Subcutaneous abdominal adipose tissue (tissue), 5 donors: ENCODE measurements at regions not wholly inside any gene's neighbourhood (a gene's known extent, or its start where the extent isn't known, plus 50 kb on each side); places are given as distances from the start of the nearest gene placed in this dataset.

Source experiments
- H3K27ac ChIP-seq: one replicate; pipeline ENCODE4 v1.7.0; 2013; ENCODE audit warnings: low read depth, mild to moderate bottlenecking, inconsistent platforms, low read length, moderate library complexity
- H3K27me3 ChIP-seq, 5 donors: one replicate each; pipeline ENCODE4 v1.7.0; 2013; ENCODE audit warnings: low read length in 5 of 5, inconsistent platforms in 1 of 5; ENCODE audit not compliant: control insufficient read depth in 5 of 5, insufficient read depth in 4 of 5
- H3K36me3 ChIP-seq, 5 donors: one replicate each; pipeline ENCODE4 v1.7.0; 2013; ENCODE audit warnings: low read length in 5 of 5; ENCODE audit not compliant: control insufficient read depth in 5 of 5, insufficient read depth in 5 of 5
- H3K4me1 ChIP-seq, 5 donors: one replicate each; pipeline ENCODE4 v1.7.0; 2013; ENCODE audit warnings: low read length in 5 of 5, mild to moderate bottlenecking in 3 of 5, moderate library complexity in 1 of 5; ENCODE audit not compliant: control insufficient read depth in 5 of 5, insufficient read depth in 5 of 5
- H3K4me3 ChIP-seq, 5 donors: one replicate each; pipeline ENCODE4 v1.7.0; 2013; ENCODE audit warnings: low read length in 5 of 5, low read depth in 1 of 5
- H3K9ac ChIP-seq, 5 donors: one replicate each; pipeline ENCODE4 v1.7.0; 2013; ENCODE audit warnings: low read length in 5 of 5, mild to moderate bottlenecking in 4 of 5, moderate library complexity in 3 of 5
- H3K9me3 ChIP-seq, 5 donors: one replicate each; pipeline ENCODE4 v1.7.0; 2013; ENCODE audit warnings: low read length in 5 of 5; ENCODE audit not compliant: control insufficient read depth in 5 of 5
- donor health status: healthy.
- donor health status: healthy.
- donor health status: healthy.
- donor health status: healthy.
- donor health status: healthy.

DNA sequence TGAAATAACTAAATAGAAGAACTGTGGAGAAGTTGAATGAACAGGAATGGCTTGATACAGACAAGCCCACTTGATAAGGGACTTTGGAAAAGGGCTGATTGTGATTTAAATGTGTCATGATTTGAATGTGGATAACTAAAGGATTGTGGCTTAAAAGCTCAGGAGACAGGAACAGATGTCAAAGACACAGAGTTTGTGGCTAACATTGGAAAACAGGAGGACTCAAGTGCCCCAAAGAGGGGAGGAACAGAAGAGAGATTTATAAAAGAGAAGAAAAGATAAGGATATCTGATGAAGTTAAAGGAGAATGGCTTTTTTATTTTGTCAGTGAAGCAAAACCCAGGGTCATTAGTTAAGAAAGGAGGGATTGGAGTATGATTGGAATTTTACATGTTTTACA lies 124.2 kb upstream of the TRPM3 start:
- H3K4me1 ChIP-seq: peaks cover 0 to 2% (median 0%) of the 10 kb centered on the region in 5 donors
- H3K4me3 ChIP-seq: no peak overlapping the region
- H3K9me3 ChIP-seq: no peaks in the 10 kb centered on the region
- H3K9ac ChIP-seq: no peak overlapping the region
- H3K36me3 ChIP-seq: no peaks in the 10 kb centered on the region
- no peak overlapping the region for H3K27ac ChIP-seq
- peaks cover 0 to 4% (median 0%) of the 10 kb centered on the region in 5 donors for H3K27me3 ChIP-seq

DNA sequence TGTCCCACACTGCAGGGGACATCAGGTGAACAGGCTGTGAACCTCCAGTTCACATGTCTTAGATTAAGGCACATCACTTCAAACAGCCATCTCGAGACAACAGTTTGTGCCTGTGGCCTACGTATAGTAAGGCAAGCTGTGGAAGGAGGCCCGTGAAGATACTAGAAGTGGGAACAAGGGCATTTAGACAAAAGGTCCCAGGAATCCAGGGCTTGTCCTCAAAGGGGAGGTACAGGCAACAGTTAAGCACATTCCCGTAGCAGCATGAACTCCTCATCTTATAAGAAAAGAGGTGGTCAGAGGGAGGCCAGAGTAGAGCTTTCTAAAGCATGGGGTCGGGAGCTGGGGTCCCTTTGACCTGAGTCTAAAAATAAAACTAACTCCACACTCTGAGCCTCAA lies 122.5 kb upstream of the TRPM3 start:
- no peak overlapping the region for H3K27ac ChIP-seq
- no peaks in the 10 kb centered on the region for H3K36me3 ChIP-seq
- no peak overlapping the region for H3K9ac ChIP-seq
- no peaks in the 10 kb centered on the region for H3K9me3 ChIP-seq
- no peaks in the 10 kb centered on the region for H3K27me3 ChIP-seq
- no peaks in the 10 kb centered on the region for H3K4me1 ChIP-seq
- H3K4me3 ChIP-seq: no peak overlapping the region

DNA sequence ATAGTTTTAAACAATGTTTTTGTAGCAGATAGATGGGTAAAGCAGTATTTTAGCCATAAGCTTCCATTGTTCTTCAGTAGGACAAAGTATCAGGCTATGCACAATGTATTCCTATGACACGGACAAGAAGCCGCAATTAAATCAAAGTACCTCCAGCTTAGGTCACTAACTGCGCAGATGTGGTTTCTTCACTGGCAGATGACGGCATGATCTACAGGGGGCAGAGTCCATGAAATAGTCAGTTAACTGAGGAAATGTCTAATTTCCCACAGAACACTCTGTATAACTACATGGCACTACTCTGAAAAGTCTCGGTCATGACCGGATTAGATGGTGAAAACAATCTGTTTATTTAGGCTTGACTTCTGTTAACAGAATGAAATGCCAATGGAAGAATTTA lies 120.7 kb upstream of the TRPM3 start:
- Histone ChIP-seq H3K27ac (no peak overlapping the region), H3K27me3 (no peaks in the 10 kb centered on the region), H3K4me3 (no peak overlapping the region), H3K9ac (no peak overlapping the region), H3K36me3 (no peaks in the 10 kb centered on the region), H3K9me3 (no peaks in the 10 kb centered on the region), H3K4me1 (no peaks in the 10 kb centered on the region)

DNA sequence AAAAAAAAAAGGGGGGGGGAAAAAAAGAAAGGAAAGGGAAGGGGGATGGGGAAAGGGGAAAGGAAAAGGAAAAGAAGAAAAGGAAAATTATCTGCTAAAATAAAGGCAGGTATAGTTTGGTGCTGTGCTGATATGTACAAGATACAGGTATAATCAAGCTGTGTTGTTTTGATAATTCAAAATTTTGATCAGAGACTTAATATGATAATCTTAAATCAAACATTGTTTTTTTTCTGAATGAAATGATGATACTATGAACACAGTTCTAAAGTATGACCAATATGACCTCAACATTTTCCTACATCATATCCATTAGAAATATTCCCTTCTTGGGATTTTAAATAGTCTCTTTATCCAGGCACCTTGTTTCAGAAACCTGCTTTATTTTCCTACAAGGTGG lies 115.6 kb upstream of the TRPM3 start:
- Histone ChIP-seq H3K27ac (no peak overlapping the region), H3K27me3 (no peaks in the 10 kb centered on the region), H3K9ac (no peak overlapping the region), H3K4me1 (no peaks in the 10 kb centered on the region), H3K9me3 (no peaks in the 10 kb centered on the region), H3K4me3 (no peak overlapping the region), H3K36me3 (no peaks in the 10 kb centered on the region)

DNA sequence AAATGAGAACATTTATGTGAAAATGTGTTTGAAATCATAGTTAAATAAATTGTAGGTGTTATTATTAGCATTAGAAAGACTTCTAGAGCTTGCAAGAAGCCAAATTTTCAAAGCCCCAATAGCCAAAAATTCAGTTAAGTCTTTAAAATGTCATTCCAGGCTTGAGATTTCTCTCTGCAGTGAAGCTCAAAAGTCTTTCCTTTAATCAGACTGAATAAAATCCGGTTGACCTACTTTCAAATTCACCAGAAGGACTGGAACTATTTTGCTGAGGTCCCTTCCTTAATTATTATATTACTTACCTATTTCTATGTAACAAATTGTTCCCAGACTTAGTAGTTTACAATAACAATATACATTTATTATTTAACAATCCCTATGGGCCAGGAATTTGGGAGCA lies 112.2 kb upstream of the TRPM3 start:
- Histone ChIP-seq H3K4me3 (no peak overlapping the region), H3K9me3 (no peaks in the 10 kb centered on the region), H3K27ac (no peak overlapping the region), H3K27me3 (no peaks in the 10 kb centered on the region), H3K4me1 (no peaks in the 10 kb centered on the region), H3K9ac (no peak overlapping the region), H3K36me3 (no peaks in the 10 kb centered on the region)

DNA sequence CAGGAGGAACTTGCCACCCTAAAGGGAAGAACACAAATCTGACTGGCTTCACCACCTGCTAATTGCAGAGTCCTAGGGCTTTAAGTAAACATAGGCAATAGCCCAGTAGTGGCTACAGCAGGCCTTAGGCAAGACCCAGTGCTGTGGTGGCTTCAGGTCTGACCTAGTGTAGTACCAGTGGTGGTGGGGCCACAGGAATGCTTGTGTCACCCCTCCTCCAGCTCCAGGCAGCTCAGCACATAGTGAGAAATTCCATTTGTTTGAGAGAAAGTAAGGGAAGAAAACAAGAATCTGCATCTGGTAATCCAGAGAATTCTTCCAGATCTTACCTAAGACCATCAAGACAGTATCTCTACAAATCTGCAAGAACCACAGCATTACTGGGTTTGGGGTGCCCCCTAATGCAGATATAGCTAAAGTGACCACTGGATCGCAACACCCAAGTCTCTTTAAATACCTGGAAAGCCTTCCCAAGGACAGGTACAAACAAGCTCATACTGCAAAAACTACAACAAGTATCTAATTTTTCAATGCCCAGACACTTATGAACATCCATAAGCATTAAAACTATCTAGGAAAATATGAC lies 102.6 kb upstream of the TRPM3 start:
- H3K36me3 ChIP-seq: no peaks in the 10 kb centered on the region
- no peak overlapping the region for H3K27ac ChIP-seq
- H3K4me1 ChIP-seq: no peaks in the 10 kb centered on the region
- no peaks in the 10 kb centered on the region for H3K27me3 ChIP-seq
- no peak overlapping the region for H3K4me3 ChIP-seq
- H3K9ac ChIP-seq: no peak overlapping the region
- no peaks in the 10 kb centered on the region for H3K9me3 ChIP-seq

DNA sequence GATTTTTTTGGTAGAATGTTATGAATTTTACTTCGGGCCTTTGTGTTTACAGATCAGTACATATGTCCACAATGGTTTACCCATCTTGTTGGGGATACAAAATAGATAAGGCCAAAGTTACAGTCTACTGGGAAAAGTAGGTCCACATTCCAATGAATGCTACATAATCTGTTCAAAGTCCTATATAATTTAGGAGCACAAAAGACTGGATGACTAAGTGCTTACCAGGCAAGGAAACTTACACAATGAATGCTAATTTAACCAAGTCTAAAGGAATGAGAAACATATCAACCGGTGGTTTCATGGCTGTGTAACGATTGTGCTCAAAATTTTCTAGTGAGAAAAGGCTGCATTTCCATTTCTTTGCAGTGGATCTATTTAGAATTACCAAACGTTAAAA lies 97.4 kb upstream of the TRPM3 start:
- Histone ChIP-seq H3K4me3 (no peak overlapping the region), H3K9me3 (peaks cover 0 to 22% (median 10%) of the 10 kb centered on the region in 5 donors), H3K4me1 (no peaks in the 10 kb centered on the region), H3K27ac (no peak overlapping the region), H3K9ac (no peak overlapping the region), H3K27me3 (no peaks in the 10 kb centered on the region), H3K36me3 (no peaks in the 10 kb centered on the region)

DNA sequence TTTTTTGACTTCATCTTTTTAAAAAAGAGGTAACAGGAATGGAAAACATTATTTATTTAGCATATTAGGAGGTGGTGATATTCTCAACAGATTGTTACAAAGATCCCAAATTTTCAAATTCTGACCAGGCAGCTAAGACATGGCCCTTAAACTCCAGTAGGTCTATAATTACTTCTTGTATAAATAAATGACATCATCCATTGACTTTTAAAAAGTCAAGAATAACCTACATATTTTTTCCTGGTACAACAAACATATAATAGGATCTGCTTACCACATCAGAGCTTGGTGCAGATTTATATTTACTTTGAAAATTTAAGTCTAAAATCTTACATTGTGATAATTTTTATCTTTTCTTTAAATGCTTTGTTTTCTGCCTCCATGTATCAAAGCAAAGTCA lies 92.2 kb upstream of the TRPM3 start:
- Histone ChIP-seq H3K9me3 (peaks cover 2 to 40% (median 22%) of the 10 kb centered on the region in 5 donors), H3K36me3 (no peaks in the 10 kb centered on the region), H3K9ac (no peak overlapping the region), H3K27ac (no peak overlapping the region), H3K4me3 (no peak overlapping the region), H3K27me3 (no peaks in the 10 kb centered on the region), H3K4me1 (no peaks in the 10 kb centered on the region)

DNA sequence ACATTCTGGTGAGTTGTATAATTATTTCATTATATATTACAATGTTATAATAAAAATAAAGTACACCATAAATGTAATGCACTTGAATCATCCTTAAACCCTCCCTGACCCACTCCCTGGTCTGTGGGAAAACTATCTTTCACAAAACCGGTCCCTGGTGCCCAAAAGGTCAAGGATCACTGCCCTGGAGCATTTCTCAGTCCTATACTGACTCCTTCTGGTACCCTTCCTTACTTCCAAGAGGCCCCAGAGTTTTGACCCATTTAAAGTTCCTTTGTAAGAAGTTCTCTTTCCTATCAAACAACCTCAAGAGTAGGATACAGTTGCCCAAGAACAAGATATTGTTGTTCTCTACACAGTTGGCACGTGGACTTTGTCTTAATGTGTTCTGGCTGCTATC lies 88.9 kb upstream of the TRPM3 start:
- H3K4me3 ChIP-seq: no peak overlapping the region
- H3K9ac ChIP-seq: no peak overlapping the region
- H3K4me1 ChIP-seq: no peaks in the 10 kb centered on the region
- H3K27me3 ChIP-seq: no peaks in the 10 kb centered on the region
- no peak overlapping the region for H3K27ac ChIP-seq
- no peaks in the 10 kb centered on the region for H3K36me3 ChIP-seq
- peaks cover 2 to 33% (median 17%) of the 10 kb centered on the region in 5 donors for H3K9me3 ChIP-seq

DNA sequence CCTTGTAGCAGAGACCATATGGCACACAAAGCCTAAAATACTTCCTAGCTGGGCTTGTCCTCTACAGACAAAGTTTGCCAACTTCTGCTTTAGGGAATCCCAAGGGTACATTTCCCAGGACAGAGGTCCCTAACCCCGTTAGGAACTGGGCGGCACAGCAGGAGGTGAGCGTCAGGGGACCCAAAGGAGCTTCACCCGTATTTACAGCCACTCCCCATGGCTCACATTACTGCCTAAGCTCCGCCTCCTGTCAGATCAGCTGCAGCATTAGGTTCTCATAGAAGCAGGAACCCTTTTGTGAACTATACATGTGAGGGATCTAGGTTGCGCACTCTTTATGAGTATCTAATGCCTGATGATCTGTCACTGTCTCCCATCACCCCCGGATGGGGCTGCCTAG lies 88.5 kb upstream of the TRPM3 start:
- H3K4me1 ChIP-seq: no peaks in the 10 kb centered on the region
- H3K27ac ChIP-seq: no peak overlapping the region
- no peak overlapping the region for H3K4me3 ChIP-seq
- no peaks in the 10 kb centered on the region for H3K36me3 ChIP-seq
- peaks cover 2 to 28% (median 14%) of the 10 kb centered on the region in 5 donors for H3K9me3 ChIP-seq
- H3K9ac ChIP-seq: no peak overlapping the region
- no peaks in the 10 kb centered on the region for H3K27me3 ChIP-seq

DNA sequence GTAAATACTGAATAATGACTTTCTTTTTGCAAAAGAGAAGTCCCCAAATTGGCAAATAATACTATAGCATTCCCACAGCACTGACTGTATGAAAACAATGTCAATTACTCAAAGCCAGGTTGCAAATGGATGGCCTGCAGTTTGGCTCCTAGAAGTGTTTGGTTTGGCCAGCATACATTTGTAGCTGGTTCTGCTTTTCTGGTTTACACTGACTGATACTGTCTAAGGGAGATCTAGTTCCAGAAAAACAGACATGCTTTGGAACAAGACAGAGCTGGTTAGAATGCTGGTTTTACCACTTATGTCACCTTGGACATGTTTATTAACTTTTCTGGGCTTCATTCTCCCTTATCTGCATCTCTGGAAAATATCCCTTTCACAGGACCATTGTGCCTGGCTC lies 81.5 kb upstream of the TRPM3 start:
- Histone ChIP-seq H3K27ac (no peak overlapping the region), H3K4me3 (no peak overlapping the region), H3K36me3 (no peaks in the 10 kb centered on the region), H3K4me1 (no peaks in the 10 kb centered on the region), H3K27me3 (no peaks in the 10 kb centered on the region), H3K9ac (no peak overlapping the region), H3K9me3 (no peaks in the 10 kb centered on the region)
